ENCODE measurements at regions not wholly inside any gene's neighbourhood (a gene's known extent, or its start where the extent isn't known, plus 50 kb on each side); places are given as distances from the start of the nearest gene placed in this dataset.

DNA sequence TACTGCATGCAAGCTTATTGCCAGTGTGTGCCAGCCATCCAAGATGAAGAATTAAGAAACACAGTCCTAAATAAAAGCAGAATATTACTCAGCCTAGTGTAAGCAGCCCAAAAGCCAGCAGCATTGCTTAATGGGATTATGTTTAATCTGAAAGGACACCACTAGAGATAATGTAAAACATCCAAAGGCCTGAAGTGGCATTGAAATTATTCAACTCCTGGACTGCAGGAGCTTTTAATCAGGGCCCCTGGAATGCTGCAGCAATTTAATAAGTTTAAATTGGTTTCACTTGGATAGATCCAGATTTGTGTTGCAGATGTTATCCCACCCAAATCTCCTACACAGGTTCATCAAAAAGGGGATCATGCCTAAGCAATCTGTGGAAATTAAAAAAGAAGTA lies 193.0 kb downstream of the C12orf50 start:
- no peak for DNase-seq

DNA sequence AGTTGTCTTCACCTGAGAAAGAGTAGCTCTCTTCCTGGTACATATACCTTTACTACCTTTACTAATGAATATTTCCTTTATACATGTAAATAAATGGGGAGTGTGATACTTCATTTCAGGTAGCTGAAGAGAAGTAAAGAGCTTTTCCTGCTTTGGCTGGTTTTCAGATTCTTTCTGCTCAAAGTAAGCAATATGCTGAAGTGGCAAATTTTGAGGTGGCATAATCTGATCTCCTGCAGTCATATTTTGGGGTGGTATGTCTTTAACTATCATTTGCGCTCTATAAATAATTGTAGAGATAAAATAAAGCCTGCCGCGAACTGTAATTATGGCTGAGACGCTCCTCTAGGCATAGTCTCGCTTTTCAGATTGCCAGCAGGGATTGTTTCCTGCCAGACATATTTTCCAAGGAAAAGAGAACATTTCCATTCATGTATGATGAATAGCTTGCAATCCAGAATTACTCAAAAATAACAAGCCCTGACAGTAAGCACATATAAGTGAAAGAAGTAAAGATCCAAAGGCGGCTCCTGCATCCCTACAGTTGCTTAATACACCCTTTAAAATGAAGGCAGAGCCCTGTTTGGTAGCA lies 200.7 kb downstream of the C12orf50 start:
- DNase-seq, result no peak

DNA sequence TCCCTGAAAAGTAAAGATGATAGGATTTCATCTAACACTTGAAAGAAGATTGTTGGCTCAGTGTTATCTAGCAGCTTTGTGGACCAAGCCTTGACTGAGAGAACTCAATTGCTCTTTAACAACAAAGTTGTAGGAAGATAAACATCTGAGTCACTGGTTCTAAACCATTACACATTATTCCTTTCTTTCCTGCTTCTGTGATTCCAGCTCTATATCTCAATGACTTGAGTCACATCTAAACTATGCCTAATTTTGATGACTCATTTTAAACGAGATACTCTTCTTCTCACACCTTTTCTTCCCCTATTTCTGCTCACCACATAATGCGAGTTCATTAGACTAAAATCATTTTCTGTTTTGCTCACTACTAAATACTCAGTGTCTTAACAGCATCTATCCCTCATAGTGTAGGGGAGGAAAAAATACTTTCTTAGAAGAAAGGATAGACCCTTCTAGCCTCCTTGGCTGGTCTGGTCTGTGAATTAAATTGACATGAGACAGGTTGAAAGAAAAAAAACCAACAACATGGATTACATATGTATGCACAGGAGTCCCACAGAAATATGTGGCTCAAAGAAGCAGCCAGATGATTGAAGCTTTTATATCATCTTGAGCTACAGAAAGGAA lies 201.4 kb downstream of the C12orf50 start:
- no peak for DNase-seq

DNA sequence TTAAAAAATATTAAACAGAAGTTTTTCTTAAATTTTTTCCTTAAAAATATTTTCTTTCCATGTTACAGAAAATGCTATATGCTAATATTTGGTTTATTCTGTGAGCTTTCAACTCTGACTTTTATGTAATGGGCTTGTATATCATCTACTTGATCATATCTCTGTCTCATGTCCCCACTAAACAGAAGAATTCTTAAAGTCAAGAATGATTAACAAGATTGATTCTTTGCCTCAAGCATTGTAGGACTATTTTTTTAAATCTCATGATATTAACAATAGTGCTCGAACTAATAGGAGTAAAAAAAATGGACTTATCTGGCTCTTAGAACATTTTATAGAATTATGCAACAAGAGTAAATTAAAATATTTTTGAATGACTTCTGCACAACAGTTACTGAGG lies 206.3 kb downstream of the C12orf50 start:
- DNase-seq, result no peak

DNA sequence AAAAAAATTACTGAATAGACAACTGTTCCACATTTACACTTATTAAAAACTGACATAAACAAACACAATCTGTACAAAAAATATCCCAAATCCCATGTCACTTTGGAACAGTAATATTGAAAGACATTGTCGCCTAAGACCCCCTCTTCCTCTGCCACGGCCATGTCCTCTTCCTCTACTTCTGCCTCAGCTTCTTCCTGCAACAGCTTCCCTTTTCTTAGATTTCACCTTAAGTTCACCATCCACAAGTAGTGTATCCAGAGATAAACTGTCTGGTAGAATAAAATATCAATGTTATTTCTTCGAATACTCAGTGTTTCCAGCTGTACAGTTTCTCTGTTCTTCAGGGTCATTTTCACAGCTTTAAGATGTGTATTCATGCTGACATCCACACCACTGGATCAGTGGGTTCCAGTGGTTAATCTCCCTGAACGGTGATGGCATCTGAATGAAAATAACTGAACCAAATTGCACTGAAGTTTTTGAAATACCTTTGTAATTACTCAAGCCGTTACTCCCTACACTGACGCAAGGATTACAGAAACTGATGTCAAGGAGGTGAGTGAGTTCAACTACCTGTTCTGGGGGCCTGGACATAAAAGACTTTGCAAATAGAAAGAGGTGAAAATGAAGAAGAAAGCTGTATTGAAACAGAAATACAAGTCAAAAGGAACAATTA lies 208.5 kb downstream of the C12orf50 start:
- no peak for DNase-seq

DNA sequence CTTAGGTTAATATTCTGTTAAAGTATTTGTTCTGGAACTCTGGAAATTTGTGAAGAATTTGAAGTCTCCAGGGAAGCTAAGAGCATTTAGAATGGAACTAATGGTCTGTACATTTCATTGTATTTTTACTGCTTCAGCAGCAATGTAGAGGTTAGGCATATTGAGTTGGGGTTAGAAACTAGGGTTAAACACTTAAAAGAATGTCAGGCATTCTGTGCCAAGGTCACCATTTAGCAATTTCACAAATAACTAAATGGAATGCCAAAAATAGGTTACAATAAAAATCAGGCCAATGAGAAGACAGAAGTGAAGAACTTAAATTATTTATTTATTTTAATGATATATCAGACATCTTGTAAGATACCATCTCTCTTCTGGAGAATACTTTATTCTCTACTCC lies 210.8 kb downstream of the C12orf50 start:
- DNase-seq, result no peak

DNA sequence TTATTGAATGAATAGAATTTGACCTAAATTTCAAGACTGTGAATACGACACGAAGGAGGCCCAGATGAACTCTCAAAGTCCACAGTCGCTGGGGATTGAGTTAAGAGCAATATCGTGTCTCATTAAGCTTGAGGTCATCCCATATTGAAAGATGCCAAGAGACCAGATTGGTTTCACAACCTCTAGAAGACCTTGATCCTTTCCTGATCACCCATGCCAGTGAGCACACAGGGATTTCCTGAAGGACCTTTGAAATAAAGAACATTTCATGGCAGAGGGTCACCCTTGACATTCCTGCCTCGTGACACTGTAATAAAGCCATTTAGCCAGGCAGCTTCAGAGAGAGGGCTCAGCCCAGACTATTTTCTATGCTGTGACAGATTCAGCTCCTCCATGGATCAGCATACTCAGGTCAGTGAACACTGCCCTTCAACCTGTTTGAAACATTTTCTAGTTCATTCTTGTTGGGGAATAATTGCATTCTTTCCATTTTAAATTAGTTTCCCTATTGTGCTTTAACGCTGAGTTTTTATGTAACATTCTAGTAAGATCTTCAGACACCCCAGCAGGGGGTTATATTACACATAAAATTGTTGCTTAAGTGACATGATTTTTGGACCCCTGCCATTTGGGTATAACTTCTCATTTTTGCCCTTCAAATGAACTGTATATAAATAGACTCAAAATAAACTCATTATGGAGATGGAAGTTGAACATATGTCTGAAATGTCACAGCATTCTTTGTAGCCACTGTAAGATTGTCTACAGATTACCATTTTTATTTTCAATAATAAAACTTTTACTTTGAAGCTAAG lies 213.2 kb downstream of the C12orf50 start:
- DNase-seq, result peak; percentile 4

DNA sequence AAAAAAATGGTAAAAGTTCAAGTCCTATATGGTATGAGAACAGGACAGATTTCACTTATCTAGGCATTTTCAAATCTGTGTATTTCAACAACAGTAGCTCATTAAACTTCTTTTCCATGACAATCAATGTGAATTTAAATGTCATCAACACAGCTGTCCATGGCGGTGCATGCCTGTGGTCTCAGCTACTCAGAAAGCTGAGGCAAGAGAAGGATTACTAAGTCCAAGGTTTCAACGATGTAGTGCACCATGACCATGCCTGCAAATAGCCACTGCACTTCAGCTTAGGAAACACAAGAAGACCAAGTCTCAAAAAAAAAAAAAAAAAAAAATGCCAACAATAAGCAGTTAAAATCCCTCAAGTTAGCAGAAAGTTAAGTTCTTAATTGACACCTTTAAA lies 214.6 kb downstream of the C12orf50 start:
- no peak for DNase-seq

DNA sequence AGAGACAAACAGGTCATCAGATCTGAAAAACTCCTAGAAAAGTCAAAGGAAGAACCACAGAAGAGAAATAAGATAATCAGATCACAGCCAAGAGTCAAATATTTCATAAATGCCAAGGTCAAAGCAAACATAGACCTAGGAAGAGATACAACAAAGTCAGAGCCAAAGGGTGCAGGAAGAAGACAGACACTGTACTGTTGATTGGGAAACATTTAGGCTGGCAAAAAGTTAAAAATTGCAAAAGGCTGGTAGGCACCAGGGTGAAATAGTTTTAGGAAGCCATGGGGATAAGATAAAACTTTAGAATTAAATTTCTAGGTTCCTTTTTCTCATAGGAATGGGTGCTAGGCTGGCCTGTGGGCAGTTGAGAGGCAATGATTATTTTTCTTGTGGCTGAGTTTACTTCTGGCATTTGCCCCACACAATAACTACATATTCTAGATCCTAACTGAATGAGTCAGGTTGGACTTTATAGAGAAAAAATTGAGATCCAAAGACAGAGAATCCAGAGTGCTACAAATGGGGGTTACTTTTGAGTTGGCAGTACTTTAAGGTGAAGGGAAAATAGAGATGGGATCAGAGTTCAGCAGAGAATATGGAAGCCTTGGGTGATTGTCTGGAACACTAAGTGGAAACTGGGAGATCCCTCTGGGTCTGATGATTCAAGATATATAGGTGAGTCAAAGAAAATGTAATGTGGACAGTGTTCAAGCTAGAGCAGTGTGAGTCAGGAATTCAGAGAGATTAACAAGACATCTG lies 215.5 kb downstream of the C12orf50 start:
- no peak for DNase-seq

DNA sequence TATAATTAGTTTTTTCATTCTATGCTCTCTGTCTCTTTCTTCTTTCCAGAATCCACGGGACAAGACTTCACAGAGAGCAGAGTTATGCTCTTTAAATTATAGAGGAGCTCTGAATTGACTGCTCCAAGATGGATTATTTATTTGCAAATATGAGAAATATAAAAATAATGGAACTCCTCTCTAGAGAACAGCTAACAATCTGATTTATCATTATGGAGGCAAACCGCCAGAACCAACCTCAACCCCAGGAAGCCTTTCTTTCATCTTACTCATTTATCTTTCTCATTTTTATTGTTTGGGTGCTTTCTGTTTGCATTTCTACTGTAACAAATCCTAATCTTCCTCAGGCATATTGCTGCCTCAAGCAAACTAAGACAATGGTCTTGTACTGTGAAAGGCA lies 216.5 kb downstream of the C12orf50 start:
- no peak for DNase-seq

DNA sequence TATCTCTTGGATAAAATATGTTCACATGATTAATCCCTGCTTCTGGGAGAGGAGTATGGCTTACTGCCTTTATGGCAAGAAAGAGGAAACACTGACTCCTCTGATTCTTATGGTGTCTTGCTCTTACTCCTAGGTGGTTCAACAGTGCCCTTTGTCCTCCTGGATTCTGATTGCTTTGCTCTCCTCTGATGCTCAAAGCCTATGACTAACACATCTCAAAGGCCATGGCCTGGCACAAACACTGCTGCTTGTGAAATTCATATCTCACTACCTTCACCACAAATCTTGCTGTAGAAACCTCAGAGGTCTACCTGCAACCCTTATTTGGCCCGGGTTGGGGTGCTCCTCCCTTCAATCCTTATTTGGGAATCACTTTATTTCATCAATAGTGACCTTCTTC lies 217.2 kb downstream of the C12orf50 start:
- no peak for DNase-seq

DNA sequence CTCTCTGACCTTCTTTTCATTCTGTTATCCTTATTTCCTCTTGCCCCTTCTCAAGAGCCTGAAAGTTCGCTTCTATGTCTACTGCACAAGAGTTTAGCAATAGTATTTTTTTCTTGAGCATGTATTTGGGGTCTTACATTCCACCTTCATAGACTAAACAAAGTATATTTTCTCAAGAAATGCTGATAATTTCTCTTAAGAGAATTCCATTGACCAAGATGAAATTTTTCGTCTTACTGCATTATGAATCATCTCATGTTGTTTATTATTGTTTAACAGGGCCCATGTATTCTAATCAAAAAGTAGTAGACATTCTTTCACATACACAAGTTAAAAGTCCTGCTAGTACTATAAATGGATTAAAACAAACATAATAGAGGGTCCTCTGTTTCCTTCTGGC lies 219.3 kb downstream of the C12orf50 start:
- DNase-seq, result no peak

DNA sequence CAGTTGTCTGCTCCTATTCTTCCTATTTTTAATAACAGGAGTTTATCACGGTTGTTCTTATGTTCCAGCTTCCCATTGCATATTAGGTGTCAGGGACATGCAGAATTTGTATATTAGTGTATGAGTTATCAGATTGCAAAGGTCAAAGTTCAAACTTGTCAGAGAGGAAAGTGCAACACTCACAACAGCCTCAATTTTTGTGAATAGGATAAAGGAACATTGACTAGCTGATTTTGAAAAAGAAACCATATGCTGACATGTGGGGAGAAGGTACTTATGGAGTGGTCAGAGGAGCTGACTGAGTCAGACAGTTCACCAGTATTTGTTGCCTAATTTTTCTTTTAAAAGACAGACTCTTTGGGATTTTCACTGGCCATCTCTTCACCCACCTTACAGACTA lies 222.1 kb downstream of the C12orf50 start:
- no peak for DNase-seq

DNA sequence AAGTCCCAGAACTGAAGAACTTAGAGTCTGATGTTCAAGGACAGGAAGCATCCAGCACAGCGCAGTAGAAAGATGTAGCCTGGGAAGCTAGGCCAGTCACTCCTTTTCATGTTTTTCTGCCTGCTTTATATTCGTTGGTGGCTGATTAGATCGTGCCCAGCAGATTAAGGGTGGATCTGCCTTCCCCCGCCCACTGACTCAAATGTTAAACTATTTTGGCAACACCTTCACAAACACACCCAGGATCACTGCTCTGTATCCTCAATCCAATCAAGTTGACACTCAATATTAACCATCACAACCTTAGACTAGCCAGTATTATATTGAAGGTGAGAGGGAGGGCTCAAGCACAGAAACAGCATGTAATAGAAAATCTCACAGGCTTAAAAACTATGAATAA lies 222.9 kb downstream of the C12orf50 start:
- DNase-seq, result no peak

DNA sequence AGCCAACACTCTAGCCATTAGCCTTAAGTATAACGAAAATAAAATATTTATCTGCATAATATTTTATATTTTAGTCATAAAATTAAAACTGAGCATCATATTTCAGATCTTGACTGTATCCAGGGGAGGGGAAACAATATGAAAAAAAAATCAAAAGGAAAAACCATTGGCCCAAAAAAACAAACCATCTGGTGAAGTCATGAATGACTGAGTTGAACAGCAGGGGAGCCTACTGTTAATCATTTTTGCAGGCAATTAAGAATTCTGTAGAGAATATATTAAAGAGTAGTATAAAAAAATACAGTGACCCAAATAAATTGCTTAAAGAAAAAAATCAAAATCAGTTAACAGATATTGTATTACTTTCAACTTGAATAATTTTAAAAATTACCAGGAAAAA lies 224.8 kb downstream of the C12orf50 start:
- DNase-seq, result peak; percentile 38

DNA sequence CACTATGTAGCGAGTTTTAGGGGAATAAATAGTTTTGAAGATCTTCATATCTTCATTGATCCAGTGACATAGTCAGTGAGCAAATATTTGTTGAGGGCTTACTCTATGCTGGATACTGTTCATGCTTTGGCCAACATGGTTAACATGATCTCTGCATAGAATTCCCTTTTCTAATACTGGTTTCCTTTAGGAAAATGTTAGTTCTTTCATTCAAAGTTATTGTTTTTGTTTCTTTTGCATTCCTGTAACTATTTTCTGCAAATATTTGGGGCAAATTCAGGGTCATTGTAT lies 226.5 kb downstream of the C12orf50 start:
- DNase-seq, result no peak

DNA sequence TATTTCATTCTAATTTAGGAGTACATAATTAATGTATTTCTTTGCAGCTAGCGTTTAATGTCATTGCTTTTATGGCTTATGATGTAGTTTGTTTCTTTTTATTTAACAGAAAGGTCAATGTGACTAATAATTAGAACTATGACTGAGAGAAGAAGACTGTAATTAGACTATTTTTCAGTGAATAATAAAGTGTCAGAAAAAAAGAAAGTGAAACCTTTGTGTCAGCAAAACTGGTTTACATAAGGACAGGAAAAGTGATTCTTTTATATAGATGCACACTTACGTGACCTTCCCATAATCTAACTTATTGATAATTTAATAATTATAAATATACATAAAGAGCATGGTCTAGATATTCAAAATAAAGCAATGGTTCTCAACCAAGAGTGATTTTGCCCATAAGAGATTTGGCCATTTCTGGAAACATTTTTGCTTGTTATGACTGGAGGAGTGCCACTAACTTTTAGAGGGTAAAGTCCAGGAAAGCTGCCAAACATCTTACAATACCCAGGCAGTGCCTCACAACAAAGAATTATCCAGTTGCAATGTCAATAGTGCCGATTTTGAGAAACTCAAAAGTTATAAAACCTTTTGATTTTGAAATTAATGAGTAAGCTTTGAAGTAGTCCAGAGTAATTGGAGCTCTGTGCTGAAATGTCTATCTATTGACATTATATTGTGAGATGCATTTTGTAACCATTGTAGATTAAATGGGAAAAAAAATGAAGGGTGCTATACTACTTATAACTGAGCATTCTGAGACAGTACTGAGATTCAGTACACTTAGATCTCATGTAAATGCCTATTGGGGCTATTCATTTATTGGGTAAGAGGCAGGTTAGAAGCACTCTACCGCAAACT lies 227.1 kb downstream of the C12orf50 start:
- DNase-seq, result no peak

DNA sequence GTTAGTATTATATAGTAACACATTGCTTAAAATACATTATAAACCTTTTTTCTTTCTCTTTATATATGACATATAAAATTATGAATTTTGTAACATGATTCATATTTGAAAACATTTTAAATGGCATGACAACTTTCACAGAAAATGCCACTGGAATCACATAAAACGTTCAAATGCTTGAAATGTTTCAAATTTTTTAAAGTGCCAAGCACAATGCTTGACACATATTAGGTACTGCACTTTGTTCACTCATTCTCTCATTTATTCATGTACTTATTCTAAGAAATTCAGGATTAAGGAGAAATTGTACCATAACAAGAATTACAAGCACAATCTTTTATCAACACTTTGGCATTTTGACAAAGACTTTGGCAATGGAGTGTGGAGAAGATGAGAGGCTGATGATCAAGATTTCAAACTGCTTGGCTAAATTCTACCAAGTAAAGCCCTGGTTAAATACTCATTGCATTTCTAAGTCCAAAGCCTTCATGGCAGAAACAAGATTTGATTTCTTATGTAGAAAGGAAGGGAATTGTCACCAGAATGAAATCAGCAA lies 232.2 kb downstream of the C12orf50 start:
- DNase-seq, result no peak

DNA sequence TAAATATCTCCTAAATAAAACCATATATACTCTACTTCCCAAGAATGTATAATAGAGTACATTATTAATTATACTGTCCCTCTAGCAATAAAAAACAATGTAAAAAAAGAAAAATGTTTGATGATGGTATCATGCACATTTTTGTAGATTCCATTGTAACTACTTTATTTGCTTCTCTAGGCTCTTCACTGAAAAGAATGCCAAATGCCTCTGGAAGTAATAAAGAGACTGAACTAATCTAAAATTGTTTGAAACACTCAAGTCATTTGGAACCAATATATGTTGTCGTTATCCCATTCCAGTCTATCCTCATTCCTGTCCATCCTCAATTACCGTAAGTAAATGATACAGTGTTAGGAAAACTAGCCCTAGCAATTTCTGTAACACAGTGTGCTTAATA lies 233.6 kb downstream of the C12orf50 start:
- no peak for DNase-seq

DNA sequence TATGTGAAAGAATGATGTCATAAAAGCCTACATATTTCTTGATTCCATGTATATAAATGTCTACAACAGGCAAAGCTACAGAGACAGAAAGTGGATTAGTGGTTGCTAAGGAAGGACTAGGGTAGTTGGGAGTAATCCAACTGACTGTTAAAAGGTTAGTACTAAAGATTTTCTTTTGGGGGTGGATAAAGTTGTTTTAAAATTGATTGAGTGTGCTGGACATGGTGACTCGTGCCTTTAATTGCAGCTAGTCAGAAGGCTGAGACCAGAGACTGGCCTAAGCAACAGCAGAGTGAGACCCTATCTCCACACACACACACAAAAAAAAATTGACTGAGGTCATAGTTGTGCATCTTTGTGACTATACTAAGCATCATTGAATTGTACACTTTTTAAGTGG lies 234.3 kb downstream of the C12orf50 start:
- no peak for DNase-seq

DNA sequence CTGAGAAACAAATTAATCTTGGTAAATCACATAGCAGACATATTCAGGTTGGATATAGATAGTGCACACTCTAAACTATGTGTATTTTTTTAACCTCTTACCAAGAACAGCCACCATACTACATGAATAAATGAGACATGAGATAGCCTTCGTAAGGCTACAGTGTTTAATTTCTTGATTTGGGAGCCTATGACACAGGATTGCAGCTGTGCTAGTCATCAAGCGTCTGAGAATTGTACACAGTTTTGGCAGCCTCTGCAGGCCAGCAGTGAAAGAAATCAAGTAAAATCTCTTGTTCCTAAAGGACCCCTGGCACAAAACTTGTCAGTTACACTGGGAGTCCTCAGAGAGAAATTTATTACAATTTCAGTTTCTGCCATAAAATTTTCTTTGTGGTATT lies 236.1 kb downstream of the C12orf50 start:
- DNase-seq, result no peak

DNA sequence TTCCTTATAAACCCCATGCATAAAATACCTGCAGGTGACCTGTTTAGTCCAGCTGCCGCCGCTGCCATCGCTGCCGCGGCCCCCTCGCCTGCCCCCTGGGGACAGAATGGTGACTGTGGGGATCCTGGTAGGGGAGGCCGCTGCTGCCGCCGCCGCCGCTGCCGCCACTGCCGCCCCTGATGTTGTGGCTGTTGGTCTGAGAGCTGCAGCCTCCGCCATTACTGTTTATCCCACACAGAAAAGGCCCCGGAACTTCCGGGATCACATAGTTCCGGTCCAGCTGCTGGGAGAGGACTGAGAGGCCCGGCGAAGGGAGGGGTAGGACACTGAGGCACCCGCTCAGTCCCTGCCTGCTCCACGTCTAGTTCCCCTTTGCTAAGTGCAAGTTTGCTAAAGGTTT lies 244.9 kb downstream of the C12orf50 start:
- no peak for DNase-seq
